ENCODE measurements at regions not wholly inside any gene's neighbourhood (a gene's known extent, or its start where the extent isn't known, plus 50 kb on each side); places are given as distances from the start of the nearest gene placed in this dataset.
"Not testable (repeated sequence)": the region's sequence is repeated elsewhere in the genome, so short reads cannot be mapped to it uniquely, and the experiment has no call there.

- no peaks in the 10 kb centered on the region for H3K4me1 Mint-ChIP-seq (ENCODE audit: low read depth, unreplicated experiment)
- Histone ChIP-seq H3K4me3 (ENCODE audit: low read depth, low read length) (no peak overlapping the region), H3K36me3 (ENCODE audit: control insufficient read depth, insufficient read depth, low read length) (no peaks in the 10 kb centered on the region), H3K9me3 (no peaks in the 10 kb centered on the region), H3K4me1 (no peaks in the 10 kb centered on the region), H3K27me3 (replicated peaks; ENCODE audit: control insufficient read depth, insufficient read depth, low read length) (no peaks in the 10 kb centered on the region; the same call in 1 of the 2 replicates)
- BruUV-seq (replicated peaks), result no TSS peak
- no peaks in the 10 kb centered on the region for H3K9me3 Mint-ChIP-seq (ENCODE audit: unreplicated experiment)
- no peak for TF ChIP-seq CTCF (IDR thresholded peaks at IDR 0.05; ENCODE audit: insufficient read depth in 1 of 2, low read depth in 1 of 2, low read length in 1 of 2, severe bottlenecking in 1 of 2, unreplicated experiment in 1 of 2)
- no peak overlapping the region for H3K4me3 Mint-ChIP-seq (ENCODE audit: unreplicated experiment)
- CTCF ChIA-PET, result interaction anchor here (0.7 kb wide), 1 partner anchor 167 kb away, joined by 4 read pairs; no protein-coding TSS in a partner anchor
- no peak overlapping the region for H3K27ac Mint-ChIP-seq (ENCODE audit: unreplicated experiment)
- intact Hi-C loops (cut with micrococcal nuclease; ENCODE audit: unreplicated experiment), result no loop called here
- no peaks in the 10 kb centered on the region for H3K36me3 Mint-ChIP-seq (ENCODE audit: insufficient read depth, unreplicated experiment)
- POLR2A ChIA-PET, result no interaction called here
- peaks cover 15% of the 10 kb centered on the region for H3K27me3 Mint-ChIP-seq (ENCODE audit: insufficient read depth, unreplicated experiment)
- no peak for DNase-seq
These were observed 93.6 kb upstream of the CCDC91 start for GRCh38 chr12:28096649-28097048.

- H3K4me1 ChIP-seq, result no peaks in the 10 kb centered on the region
- Mint-ChIP-seq H3K4me1 (ENCODE audit: low read depth, unreplicated experiment) (no peaks in the 10 kb centered on the region), H3K36me3 (ENCODE audit: insufficient read depth, unreplicated experiment) (no peaks in the 10 kb centered on the region), H3K9me3 (ENCODE audit: unreplicated experiment) (no peaks in the 10 kb centered on the region), H3K27me3 (ENCODE audit: insufficient read depth, unreplicated experiment) (peaks cover 15% of the 10 kb centered on the region), H3K4me3 (ENCODE audit: unreplicated experiment) (no peak overlapping the region), H3K27ac (ENCODE audit: unreplicated experiment) (no peak overlapping the region)
- no peaks in the 10 kb centered on the region for H3K36me3 ChIP-seq (ENCODE audit: control insufficient read depth, insufficient read depth, low read length)
- no peak for TF ChIP-seq CTCF (IDR thresholded peaks at IDR 0.05; ENCODE audit: insufficient read depth in 1 of 2, low read depth in 1 of 2, low read length in 1 of 2, severe bottlenecking in 1 of 2, unreplicated experiment in 1 of 2)
- ChIA-PET CTCF (no interaction called here), POLR2A (no interaction called here)
- BruUV-seq (replicated peaks), result no TSS peak
- no peak overlapping the region for H3K4me3 ChIP-seq (ENCODE audit: low read depth, low read length)
- no peaks in the 10 kb centered on the region; the same call in 1 of the 2 replicates for H3K27me3 ChIP-seq (replicated peaks; ENCODE audit: control insufficient read depth, insufficient read depth, low read length)
- no peaks in the 10 kb centered on the region for H3K9me3 ChIP-seq
- no peak for DNase-seq
- intact Hi-C loops (cut with micrococcal nuclease; ENCODE audit: unreplicated experiment), result no loop called here
These were observed 93.0 kb upstream of the CCDC91 start for GRCh38 chr12:28097221-28097620.

- H3K27me3 Mint-ChIP-seq (ENCODE audit: insufficient read depth, unreplicated experiment); H3K27me3 ChIP-seq (replicated peaks; ENCODE audit: control insufficient read depth, insufficient read depth, low read length); H3K27ac Mint-ChIP-seq (ENCODE audit: unreplicated experiment); CTCF ChIA-PET; intact Hi-C loops (cut with micrococcal nuclease; ENCODE audit: unreplicated experiment); BruUV-seq (replicated peaks); H3K4me3 ChIP-seq (ENCODE audit: low read depth, low read length); H3K4me1 Mint-ChIP-seq (ENCODE audit: low read depth, unreplicated experiment); POLR2A ChIA-PET; H3K36me3 Mint-ChIP-seq (ENCODE audit: insufficient read depth, unreplicated experiment); DNase-seq; H3K36me3 ChIP-seq (ENCODE audit: control insufficient read depth, insufficient read depth, low read length); H3K4me3 Mint-ChIP-seq (ENCODE audit: unreplicated experiment); H3K9me3 ChIP-seq; H3K9me3 Mint-ChIP-seq (ENCODE audit: unreplicated experiment); H3K4me1 ChIP-seq: not testable (repeated sequence)
- TF ChIP-seq CTCF (IDR thresholded peaks at IDR 0.05; ENCODE audit: insufficient read depth in 1 of 2, low read depth in 1 of 2, low read length in 1 of 2, severe bottlenecking in 1 of 2, unreplicated experiment in 1 of 2), result peak in 1 of 2 experiments; percentile 23
These were observed 91.0 kb upstream of the CCDC91 start for GRCh38 chr12:28099245-28099644.

Measured in Caco-2 (cell line).